Peyer's patch (tissue), 4 donors: ENCODE measurements at regions not wholly inside any gene's neighbourhood (a gene's known extent, or its start where the extent isn't known, plus 50 kb on each side); places are given as distances from the start of the nearest gene placed in this dataset.

Source experiments
- DNase-seq, 3 donors: peaks; one replicate each; pipeline ENCODE4 v3.0.0-alpha.2; 2017 to 2019
- H3K27ac ChIP-seq, 4 donors: fragments of 200-600 bp; sonication (generic); one replicate each; pipeline ENCODE4 v1.5.1; 2016 to 2019
- H3K27me3 ChIP-seq, 2 donors: fragments of 200-600 bp; sonication (generic); one replicate each; pipeline ENCODE4 v1.5.1; 2019
- H3K36me3 ChIP-seq, 3 donors: fragments of 200-600 bp; sonication (generic); one replicate each; pipeline ENCODE4 v1.5.1; 2016 to 2019
- H3K4me1 ChIP-seq, 4 donors: fragments of 200-600 bp; sonication (generic); one replicate each; pipeline ENCODE4 v1.5.1; 2016 to 2019
- H3K4me3 ChIP-seq, 4 donors: fragments of 200-600 bp; sonication (generic); 1 replicate in 3 of 4; 2 replicates in 1 of 4; pipeline ENCODE4 v1.5.1; 2016 to 2019; ENCODE audit warnings: mild to moderate bottlenecking in 1 of 4
- H3K9me3 ChIP-seq, 4 donors: fragments of 200-600 bp; sonication (generic); one replicate each; pipeline ENCODE4 v1.5.1; 2016 to 2019; ENCODE audit warnings: mild to moderate bottlenecking in 1 of 4
- CTCF ChIP-seq, 6 experiments: fragments of 450-650 bp in 4 of 6; fragments of 200-600 bp in 2 of 6; sonication (generic) in 1 of 6; IDR thresholded peaks; one replicate each; pipeline ENCODE4 v1.5.1; 2017 to 2019; ENCODE audit warnings: antibody characterized with exemption in 6 of 6, mild to moderate bottlenecking in 3 of 6, moderate library complexity in 1 of 6
- POLR2A ChIP-seq, 2 donors: fragments of 450-650 bp; IDR thresholded peaks; one replicate each; pipeline ENCODE4 v1.5.1; 2017; ENCODE audit warnings: antibody characterized with exemption in 2 of 2, mild to moderate bottlenecking in 2 of 2, moderate library complexity in 2 of 2

- no peaks in the 10 kb centered on the region for H3K9me3 ChIP-seq
- H3K27ac ChIP-seq: no peak overlapping the region
- H3K4me1 ChIP-seq: no peaks in the 10 kb centered on the region
- DNase-seq: peak in 2 of 3 donors; percentile 6 to 11
- no peaks in the 10 kb centered on the region for H3K36me3 ChIP-seq
- no peaks in the 10 kb centered on the region for H3K27me3 ChIP-seq
- TF ChIP-seq POLR2A (IDR thresholded peaks at IDR 0.05): no peak
- TF ChIP-seq CTCF (IDR thresholded peaks at IDR 0.05): no peak
- no peak overlapping the region for H3K4me3 ChIP-seq
These were observed 107.7 kb downstream of the ACKR3 start for GRCh38 chr2:236677368-236677767.

GRCh38 chr2:236678307-236678975 lies 108.8 kb downstream of the ACKR3 start:
- no peak overlapping the region for H3K4me3 ChIP-seq
- no peaks in the 10 kb centered on the region for H3K36me3 ChIP-seq
- H3K27me3 ChIP-seq: no peaks in the 10 kb centered on the region
- no peaks in the 10 kb centered on the region for H3K9me3 ChIP-seq
- TF ChIP-seq POLR2A (IDR thresholded peaks at IDR 0.05): no peak
- no peaks in the 10 kb centered on the region for H3K4me1 ChIP-seq
- H3K27ac ChIP-seq: no peak overlapping the region
- DNase-seq: peak in 1 of 3 donors; percentile 15

- peak in 1 of 3 donors; percentile 22 for DNase-seq
- TF ChIP-seq CTCF (IDR thresholded peaks at IDR 0.05) (no peak), POLR2A (IDR thresholded peaks at IDR 0.05) (no peak)
- Histone ChIP-seq H3K9me3 (no peaks in the 10 kb centered on the region), H3K36me3 (no peaks in the 10 kb centered on the region), H3K27ac (no peak overlapping the region), H3K4me3 (no peak overlapping the region), H3K4me1 (no peaks in the 10 kb centered on the region), H3K27me3 (no peaks in the 10 kb centered on the region)
These were observed 110.5 kb downstream of the ACKR3 start for GRCh38 chr2:236679884-236680860.

GRCh38 chr2:236682651-236683422 lies 113.2 kb downstream of the ACKR3 start:
- no peaks in the 10 kb centered on the region for H3K9me3 ChIP-seq
- H3K4me3 ChIP-seq: no peak overlapping the region
- H3K36me3 ChIP-seq: no peaks in the 10 kb centered on the region
- DNase-seq: peak in 1 of 3 donors; percentile 37
- no peaks in the 10 kb centered on the region for H3K27me3 ChIP-seq
- H3K4me1 ChIP-seq: no peaks in the 10 kb centered on the region
- TF ChIP-seq POLR2A (IDR thresholded peaks at IDR 0.05) (no peak), CTCF (IDR thresholded peaks at IDR 0.05) (no peak)
- no peak overlapping the region for H3K27ac ChIP-seq

DNA sequence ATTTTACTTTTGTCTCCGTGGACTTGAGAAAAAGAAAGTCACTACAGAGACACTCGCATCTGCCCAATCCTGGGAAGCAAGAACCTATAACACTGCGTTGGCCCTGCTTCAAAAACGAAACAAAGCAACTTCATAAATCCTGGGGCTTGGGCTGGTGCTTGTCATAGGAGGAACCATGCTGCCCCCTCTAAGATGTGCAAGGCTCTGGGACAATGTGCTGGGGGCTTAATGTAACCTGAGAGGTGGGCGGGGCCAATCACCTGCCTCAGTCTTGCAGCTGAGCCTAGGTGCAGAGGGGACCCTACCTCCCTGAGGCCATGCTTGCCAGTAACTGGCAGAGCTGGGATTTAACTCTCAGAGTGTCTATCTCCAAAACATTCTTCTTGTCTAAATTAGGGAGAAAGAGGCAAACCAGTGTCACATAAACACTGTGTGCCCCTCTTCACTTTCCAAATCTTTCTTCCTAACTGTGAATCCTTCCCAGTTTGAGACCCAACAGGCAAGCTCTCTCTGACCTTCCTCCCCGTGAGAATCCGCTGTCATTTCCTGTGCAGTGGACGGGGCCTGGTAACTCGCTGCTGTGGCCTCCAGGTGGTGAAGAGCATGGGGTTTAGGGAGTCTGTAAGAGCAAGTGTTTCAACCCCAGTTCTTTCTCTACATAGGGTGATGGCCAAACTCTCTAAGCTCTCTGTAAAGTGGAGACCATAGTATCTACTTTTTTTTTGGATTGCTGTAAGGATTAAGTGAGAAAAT lies 115.1 kb downstream of the ACKR3 start:
- Histone ChIP-seq H3K4me1 (no peaks in the 10 kb centered on the region), H3K9me3 (no peaks in the 10 kb centered on the region), H3K27ac (no peak overlapping the region), H3K4me3 (no peak overlapping the region), H3K36me3 (no peaks in the 10 kb centered on the region), H3K27me3 (no peaks in the 10 kb centered on the region)
- peak in 1 of 3 donors; percentile 38 for DNase-seq
- no peak for TF ChIP-seq POLR2A (IDR thresholded peaks at IDR 0.05)

- TF ChIP-seq CTCF (IDR thresholded peaks at IDR 0.05) (no peak), POLR2A (IDR thresholded peaks at IDR 0.05) (no peak)
- H3K4me1 ChIP-seq: no peaks in the 10 kb centered on the region
These were observed 115.7 kb downstream of the ACKR3 start for GRCh38 chr2:236685361-236685760.

More at GRCh38 chr2:236685361-236685760, 115.7 kb downstream of the ACKR3 start:
- Histone ChIP-seq H3K27ac (no peak overlapping the region), H3K36me3 (no peaks in the 10 kb centered on the region), H3K27me3 (no peaks in the 10 kb centered on the region), H3K9me3 (no peaks in the 10 kb centered on the region), H3K4me3 (no peak overlapping the region)
- DNase-seq: peak in 1 of 3 donors; percentile 19
